Right cardiac atrium (tissue), 5 donors: ENCODE measurements at regions not wholly inside any gene's neighbourhood (a gene's known extent, or its start where the extent isn't known, plus 50 kb on each side); places are given as distances from the start of the nearest gene placed in this dataset.
A peak's percentile ranks its signal among the peaks of the same experiment; 100 is the strongest.

Experiments used
- ATAC-seq, 2 donors: fragments of 200-7000 bp; cut with Tn5 transposase; one replicate each; pipeline versions ENCODE4 v1.8.0 to v1.9.1; 2020; ENCODE audit warnings: moderate library complexity in 2 of 2, mild to moderate bottlenecking in 1 of 2
- DNase-seq, 3 donors: peaks; one replicate each; pipeline ENCODE4 v3.0.0-alpha.2; 2020
- H3K27ac ChIP-seq: one replicate; pipeline ENCODE4 v1.5.1; 2013; ENCODE audit warnings: mild to moderate bottlenecking, low read length, control low read depth, moderate library complexity
- H3K27me3 ChIP-seq: one replicate; pipeline ENCODE4 v1.6.1; 2013; ENCODE audit not compliant: control insufficient read depth, insufficient read depth
- H3K4me1 ChIP-seq: one replicate; pipeline ENCODE4 v1.6.1; 2013; ENCODE audit warnings: low read length; ENCODE audit not compliant: control insufficient read depth, insufficient read depth
- H3K4me3 ChIP-seq: one replicate; pipeline ENCODE4 v1.5.1; 2013; ENCODE audit warnings: low read length, control low read depth
- H3K9me3 ChIP-seq: one replicate; pipeline ENCODE4 v1.6.1; 2013; ENCODE audit warnings: low read length; ENCODE audit not compliant: control insufficient read depth
- WGBS: extraction: QIAGEN DNeasy Blood & Tissue Kit; methylation state at CpG from one replicate; pipeline ENCODE4 v1.1.7; 2013; 5-methylcytosine and 5-hydroxymethylcytosine counted together
- intact Hi-C, 4 donors: fragments of 100-400 bp; cut with DNase I; formaldehyde crosslinking; loops; one replicate each; pipeline versions ENCODE4 v1.11.0 to v1.14.0; 2022 to 2023
- donor health status: healthy with polysubstance abuse.
- donor health status: DM: no; HTN: yes; CAD: no.
- donor health status: DM: no; HTN: no; CAD: no.
- donor health status: DM: no; HTN: yes; CAD: no; lungs with severe emphysema.
- donor health status: DM: yes; HTN: yes; CAD: no.

DNA sequence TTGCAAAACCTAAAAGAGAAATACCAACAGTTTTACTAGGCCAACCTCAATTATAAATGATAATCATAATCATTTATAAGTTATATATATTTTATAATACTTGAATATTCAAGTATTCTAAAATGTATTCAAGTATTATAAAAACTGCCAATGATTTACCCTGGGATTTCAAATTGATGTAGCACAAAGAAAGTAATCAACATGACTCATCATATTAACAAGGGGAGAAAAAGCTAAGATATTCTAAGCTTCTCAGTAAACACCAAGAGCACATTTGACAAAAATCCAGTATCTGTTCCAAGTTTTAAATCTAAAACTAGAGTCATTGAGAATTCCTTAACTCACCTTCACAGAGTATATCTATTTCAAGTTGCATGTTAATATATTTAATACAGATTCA is 56.1 kb downstream of the CAPZA3 start:
- Histone ChIP-seq H3K27ac (no peak overlapping the region), H3K27me3 (no peaks in the 10 kb centered on the region), H3K9me3 (no peaks in the 10 kb centered on the region), H3K4me1 (no peaks in the 10 kb centered on the region), H3K4me3 (no peak overlapping the region)
- intact Hi-C loops, result no loop called here
- DNase-seq (no peak), ATAC-seq (no peak)

DNA sequence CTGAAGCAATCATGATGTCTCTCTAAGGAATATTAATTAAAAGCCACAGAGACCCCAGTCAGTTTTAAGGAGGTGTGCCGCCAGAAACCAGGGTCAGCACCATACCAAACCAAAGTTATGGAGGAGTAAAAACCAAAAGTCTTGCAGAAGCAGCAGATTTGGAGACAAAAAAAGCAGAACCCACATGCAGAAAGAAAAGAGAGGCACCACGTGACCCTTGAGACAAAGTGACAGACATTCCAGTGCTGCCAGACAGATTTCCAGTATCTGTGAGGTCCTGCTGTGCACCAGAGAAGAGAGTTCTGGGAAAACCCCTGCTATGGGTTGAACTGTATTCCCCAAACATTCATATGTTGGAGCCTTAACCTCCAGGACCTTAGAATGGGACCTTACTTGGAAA is 59.7 kb downstream of the CAPZA3 start:
- peak overlapping the region; percentile 26 for H3K27ac ChIP-seq
- no peaks in the 10 kb centered on the region for H3K27me3 ChIP-seq
- no peak overlapping the region for H3K4me3 ChIP-seq
- H3K9me3 ChIP-seq, result no peaks in the 10 kb centered on the region
- H3K4me1 ChIP-seq, result no peaks in the 10 kb centered on the region
- DNase-seq (no peak), ATAC-seq (peak in 1 of 2 donors; percentile 7)
- 70% methylated on average over 2 of the region's 2 CpGs for WGBS
- intact Hi-C loops, result no loop called here

DNA sequence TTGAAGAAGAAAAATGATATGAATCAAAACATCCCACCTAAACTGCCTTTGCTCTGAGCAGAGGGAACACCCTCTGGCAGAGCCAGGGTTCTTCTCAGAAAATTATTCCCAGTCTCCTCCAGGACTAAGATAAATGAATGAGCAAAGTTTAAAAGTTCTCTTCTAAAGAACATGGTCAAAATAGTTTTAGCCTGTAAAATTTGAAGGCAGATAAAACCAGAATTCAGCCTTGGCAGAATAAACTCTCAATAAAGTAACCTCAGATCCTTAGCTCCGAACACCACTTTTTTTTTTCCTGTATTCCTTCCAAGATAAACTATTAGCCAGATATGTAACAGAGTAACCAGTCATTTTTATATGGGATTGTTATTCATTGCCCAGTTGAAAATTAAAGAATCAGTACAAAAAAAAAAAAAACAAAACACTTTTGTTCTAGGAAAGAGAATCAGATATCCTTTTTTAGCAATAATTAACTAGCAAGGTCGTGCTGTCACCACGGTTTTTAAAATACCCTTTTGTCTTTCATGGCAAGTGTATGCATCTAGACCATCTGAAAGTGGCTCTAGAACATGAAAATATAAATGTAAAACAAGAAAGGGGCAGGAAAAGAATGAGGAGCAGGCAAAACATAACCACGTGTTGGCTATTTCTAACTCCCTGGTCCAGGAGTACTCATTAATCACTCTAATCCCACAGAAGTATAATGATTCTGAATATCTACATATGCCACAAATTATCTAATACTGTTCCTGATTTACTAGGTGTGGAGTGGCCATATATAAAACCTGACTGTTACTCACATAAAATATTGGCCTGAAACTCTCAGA is 60.8 kb downstream of the CAPZA3 start:
- intact Hi-C loops, result no loop called here
- ATAC-seq, result peak; percentile 64 to 92
- peak overlapping the region; percentile 64 for H3K27ac ChIP-seq
- no peak overlapping the region for H3K4me3 ChIP-seq
- H3K9me3 ChIP-seq, result no peaks in the 10 kb centered on the region
- WGBS, result 29% methylated on average over 4 of the region's 4 CpGs
- no peaks in the 10 kb centered on the region for H3K27me3 ChIP-seq
- no peaks in the 10 kb centered on the region for H3K4me1 ChIP-seq
- DNase-seq, result peak in 1 of 3 donors; percentile 38

DNA sequence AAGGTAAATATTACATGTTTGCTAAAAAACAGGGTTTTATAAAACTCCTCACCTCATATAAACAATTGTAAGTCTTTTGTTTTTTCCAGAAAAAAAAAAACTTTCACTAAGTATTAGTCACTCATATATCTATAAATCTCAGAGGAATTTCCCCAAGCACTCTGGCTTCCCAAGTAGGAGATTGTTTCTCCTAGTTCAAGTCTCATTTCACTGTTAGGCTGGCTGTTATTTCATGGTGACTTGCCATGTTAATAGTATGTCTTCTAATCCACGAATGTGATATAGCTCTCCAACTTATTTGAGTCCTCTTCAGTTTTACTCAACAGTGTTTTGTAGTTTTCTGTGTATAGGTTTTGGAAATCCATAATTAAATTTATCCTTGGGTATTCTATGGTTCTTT is 61.6 kb downstream of the CAPZA3 start:
- Histone ChIP-seq H3K9me3 (no peaks in the 10 kb centered on the region), H3K27ac (no peak overlapping the region), H3K27me3 (no peaks in the 10 kb centered on the region), H3K4me3 (no peak overlapping the region), H3K4me1 (no peaks in the 10 kb centered on the region)
- ATAC-seq (no peak), DNase-seq (no peak)
- WGBS, result 70% methylated on average over 1 of the region's 1 CpG
- intact Hi-C loops, result no loop called here

DNA sequence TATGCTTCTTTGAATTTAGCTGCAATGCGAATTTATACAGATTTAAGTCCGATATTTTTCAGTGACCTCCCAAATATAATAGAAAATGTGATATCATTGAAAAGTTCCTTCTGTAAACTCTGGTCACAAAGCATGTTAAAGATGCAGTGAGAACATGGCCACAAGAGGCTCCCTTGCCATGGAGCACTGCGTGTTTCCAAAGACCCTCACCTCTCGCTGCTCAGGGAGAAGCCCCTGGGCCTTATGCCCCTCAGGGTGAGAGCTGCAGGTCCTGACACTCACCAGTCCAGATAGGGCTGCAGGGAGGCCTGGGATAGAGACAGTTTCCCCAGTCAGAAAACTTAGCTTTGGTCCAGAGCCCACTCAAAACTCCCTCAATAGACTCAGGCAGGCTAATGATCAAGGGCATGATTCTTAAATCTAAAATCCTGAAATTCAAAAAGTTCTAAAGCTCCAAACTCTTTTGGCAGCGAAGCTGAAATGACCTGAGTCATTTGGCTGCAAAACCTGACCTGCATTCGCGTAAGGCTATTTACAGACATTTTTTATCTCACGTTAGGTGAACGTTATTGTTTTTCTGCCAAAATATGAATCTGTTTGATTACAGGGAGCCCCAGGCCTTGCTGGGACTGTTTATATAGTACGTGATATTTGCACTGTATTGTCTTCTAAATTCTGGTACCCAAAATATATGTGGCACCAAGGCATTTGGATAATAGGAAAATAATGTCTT is 67.8 kb downstream of the CAPZA3 start:
- WGBS, result 53% methylated on average over 10 of the region's 10 CpGs
- Histone ChIP-seq H3K4me3 (no peak overlapping the region), H3K9me3 (no peaks in the 10 kb centered on the region), H3K4me1 (no peaks in the 10 kb centered on the region), H3K27me3 (no peaks in the 10 kb centered on the region), H3K27ac (peak overlapping the region; percentile 18)
- intact Hi-C loops, result no loop called here
- no peak for DNase-seq
- ATAC-seq, result no peak

DNA sequence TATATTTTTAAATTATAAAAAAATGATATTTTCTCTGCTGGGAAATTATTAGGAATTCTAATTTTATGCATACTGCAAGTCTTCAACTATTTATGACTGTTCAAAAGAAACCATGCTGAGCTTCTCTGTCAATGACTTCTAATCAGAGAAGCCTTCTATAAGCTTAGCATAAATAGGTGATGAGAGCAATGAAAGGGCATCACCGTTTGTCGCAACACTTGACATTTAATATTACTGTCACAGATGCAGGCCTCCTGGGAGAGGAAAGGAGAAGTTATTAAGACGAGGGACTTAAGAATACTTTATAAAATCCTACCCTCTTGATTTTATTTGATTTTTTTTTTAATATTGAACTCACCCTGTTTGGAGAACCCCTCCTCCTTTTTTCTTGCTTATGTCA is 69.8 kb downstream of the CAPZA3 start:
- no peaks in the 10 kb centered on the region for H3K9me3 ChIP-seq
- no peak for ATAC-seq
- no peak overlapping the region for H3K27ac ChIP-seq
- 76% methylated on average over 3 of the region's 3 CpGs for WGBS
- H3K4me1 ChIP-seq, result peaks cover 2% of the 10 kb centered on the region
- DNase-seq, result no peak
- no peak overlapping the region for H3K4me3 ChIP-seq
- H3K27me3 ChIP-seq, result no peaks in the 10 kb centered on the region
- intact Hi-C loops, result no loop called here

DNA sequence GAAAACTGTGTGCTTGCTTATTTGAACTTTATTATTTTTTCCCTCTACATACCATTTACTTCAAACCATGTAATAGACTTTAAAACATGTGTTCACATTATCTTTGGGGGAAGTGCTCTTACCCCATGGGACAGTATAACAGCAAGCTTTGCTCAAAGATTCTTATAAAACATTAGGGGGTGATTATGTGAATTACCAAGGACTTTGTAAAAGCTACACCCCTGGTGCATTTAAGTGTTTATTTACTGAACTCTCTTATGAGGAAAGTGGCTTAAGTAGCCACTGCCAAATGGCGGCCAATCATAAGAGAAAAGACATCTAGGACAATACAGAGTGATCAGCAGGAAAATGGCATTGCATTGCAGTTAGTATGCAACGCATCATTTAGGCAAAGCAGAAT is 70.3 kb downstream of the CAPZA3 start:
- Histone ChIP-seq H3K9me3 (no peaks in the 10 kb centered on the region), H3K4me3 (no peak overlapping the region), H3K27me3 (no peaks in the 10 kb centered on the region), H3K27ac (no peak overlapping the region), H3K4me1 (peaks cover 2% of the 10 kb centered on the region)
- DNase-seq (no peak), ATAC-seq (no peak)
- intact Hi-C loops, result no loop called here
- WGBS, result 87% methylated on average over 2 of the region's 2 CpGs

DNA sequence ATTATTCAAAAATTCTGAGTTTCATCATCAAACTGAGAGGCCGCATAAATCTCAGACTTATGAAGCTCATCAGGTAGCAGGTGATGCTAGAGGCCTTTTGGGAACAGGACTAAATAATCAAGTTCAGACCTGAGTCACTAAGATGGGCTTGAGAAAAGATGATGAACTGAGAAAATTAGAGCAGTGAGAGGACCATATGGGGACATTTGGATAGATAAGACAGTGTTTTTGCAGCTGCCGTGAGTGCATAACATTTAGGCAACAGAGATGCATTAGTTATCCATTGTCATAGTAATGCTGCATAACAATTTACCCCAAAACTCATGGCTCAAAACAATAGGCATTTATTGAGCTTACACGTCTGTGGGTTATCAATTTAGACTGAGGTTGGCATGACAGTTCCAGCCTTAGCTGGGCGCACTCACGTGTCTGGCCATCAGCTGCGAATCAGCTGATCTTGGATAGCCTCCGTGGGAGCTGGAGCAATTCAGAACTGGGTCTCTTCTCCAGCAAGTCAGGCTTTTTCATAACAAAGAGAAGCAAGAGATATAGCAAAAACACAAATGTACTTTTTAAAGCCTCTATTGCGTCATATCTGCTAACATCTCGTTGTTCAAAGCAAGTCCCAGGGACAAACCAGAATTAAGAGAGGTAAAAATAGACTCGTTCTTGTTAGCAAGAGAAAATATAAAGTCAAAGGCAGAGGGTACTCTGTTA is 72.8 kb downstream of the CAPZA3 start:
- no peak overlapping the region for H3K4me3 ChIP-seq
- no peaks in the 10 kb centered on the region for H3K27me3 ChIP-seq
- H3K4me1 ChIP-seq, result peaks cover 4% of the 10 kb centered on the region
- H3K9me3 ChIP-seq, result no peaks in the 10 kb centered on the region
- H3K27ac ChIP-seq, result no peak overlapping the region
- 47% methylated on average over 10 of the region's 10 CpGs for WGBS
- intact Hi-C loops, result no loop called here
- DNase-seq (peak in 2 of 3 donors; percentile 59 to 68), ATAC-seq (peak in 1 of 2 donors; percentile 65)

DNA sequence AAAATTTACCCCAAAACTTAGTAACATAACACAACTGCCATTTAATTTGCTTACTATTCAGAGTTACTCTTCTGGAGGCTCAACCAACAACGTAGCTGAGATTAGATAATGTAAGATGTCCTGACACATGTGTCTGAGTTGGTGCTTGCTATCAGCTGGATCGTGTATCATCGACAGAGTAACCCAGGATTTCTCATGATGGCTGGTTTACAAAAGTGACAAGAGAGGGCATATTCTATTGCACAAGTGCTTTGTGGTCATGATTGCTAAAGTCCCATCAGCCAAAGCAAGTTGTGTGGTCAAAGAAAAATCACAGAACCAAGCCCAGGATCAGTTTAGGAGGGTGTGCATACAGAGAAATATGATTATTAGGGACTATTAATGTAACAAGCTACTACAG is 73.4 kb downstream of the CAPZA3 start:
- Histone ChIP-seq H3K27ac (peak overlapping the region; percentile 64), H3K4me1 (peaks cover 4% of the 10 kb centered on the region), H3K9me3 (no peaks in the 10 kb centered on the region), H3K4me3 (no peak overlapping the region), H3K27me3 (no peaks in the 10 kb centered on the region)
- WGBS, result 20% methylated on average over 3 of the region's 3 CpGs
- intact Hi-C loops, result no loop called here
- ATAC-seq (no peak), DNase-seq (no peak)

DNA sequence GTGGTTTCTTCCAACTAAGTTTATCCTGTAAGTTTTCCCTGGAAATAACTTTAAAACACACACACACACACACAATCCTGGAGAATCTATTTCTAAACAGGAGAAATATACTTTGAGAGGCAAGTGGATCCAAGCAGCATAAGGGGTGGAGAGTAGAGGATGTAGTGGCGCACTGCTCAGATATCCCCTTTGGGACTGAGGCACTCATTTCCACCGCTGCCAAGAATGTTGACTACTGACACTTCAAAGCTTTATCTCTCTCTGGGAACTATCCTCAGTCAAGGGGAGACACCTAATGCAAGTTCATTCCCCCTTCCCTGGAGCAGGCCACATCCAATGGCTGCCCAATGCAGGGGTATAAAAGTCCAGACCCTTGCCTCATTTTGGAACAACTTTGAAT is 75.8 kb downstream of the CAPZA3 start:
- intact Hi-C loops, result no loop called here
- Histone ChIP-seq H3K27me3 (no peaks in the 10 kb centered on the region), H3K4me3 (no peak overlapping the region), H3K9me3 (no peaks in the 10 kb centered on the region), H3K27ac (no peak overlapping the region), H3K4me1 (peaks cover 4% of the 10 kb centered on the region)
- 41% methylated on average over 2 of the region's 2 CpGs for WGBS
- peak in 1 of 2 donors; percentile 55 for ATAC-seq
- DNase-seq, result no peak
